Suprapubic skin (tissue), 4 donors: ENCODE measurements at regions not wholly inside any gene's neighbourhood (a gene's known extent, or its start where the extent isn't known, plus 50 kb on each side); places are given as distances from the start of the nearest gene placed in this dataset.

ENCODE experiments used
- DNase-seq, 2 donors: peaks; one replicate each; pipeline ENCODE4 v3.0.0-alpha.2; 2019; ENCODE audit warnings: low spot score in 2 of 2
- H3K27ac ChIP-seq: fragments of 200-600 bp; sonication (generic); one replicate; pipeline ENCODE4 v1.5.1; 2019
- H3K27me3 ChIP-seq: fragments of 200-600 bp; sonication (generic); one replicate; pipeline ENCODE4 v1.5.1; 2019
- H3K36me3 ChIP-seq: fragments of 200-600 bp; sonication (generic); one replicate; pipeline ENCODE4 v1.5.1; 2019
- H3K4me1 ChIP-seq: fragments of 200-600 bp; sonication (generic); one replicate; pipeline ENCODE4 v1.5.1; 2019
- H3K4me3 ChIP-seq: fragments of 200-600 bp; sonication (generic); one replicate; pipeline ENCODE4 v1.5.1; 2019; ENCODE audit warnings: mild to moderate bottlenecking
- H3K9me3 ChIP-seq: fragments of 200-600 bp; sonication (generic); one replicate; pipeline ENCODE4 v1.5.1; 2019
- CTCF ChIP-seq, 2 donors: fragments of 200-600 bp in 1 of 2; fragments of 450-650 bp in 1 of 2; sonication (generic) in 1 of 2; IDR thresholded peaks; one replicate each; pipeline ENCODE4 v1.5.1; 2016 to 2019; ENCODE audit warnings: antibody characterized with exemption in 2 of 2, mild to moderate bottlenecking in 1 of 2, moderate library complexity in 1 of 2
- EP300 ChIP-seq: sonication (generic); formaldehyde crosslinking; IDR thresholded peaks from one replicate; pipeline ENCODE4 v1.6.1; 2017; ENCODE audit warnings: antibody characterized with exemption
- POLR2A ChIP-seq, 2 donors: fragments of 450-650 bp; IDR thresholded peaks; one replicate each; pipeline ENCODE4 v1.6.1; 2017; ENCODE audit warnings: antibody characterized with exemption in 2 of 2, mild to moderate bottlenecking in 2 of 2, moderate library complexity in 2 of 2
- POLR2AphosphoS5 ChIP-seq, 3 donors: sonication (generic); formaldehyde crosslinking; IDR thresholded peaks; one replicate each; pipeline ENCODE4 v1.6.1; 2017; ENCODE audit warnings: antibody characterized with exemption in 3 of 3
- WGBS: methylation state at CpG from one replicate; pipeline ENCODE4 v1.1.5; 2018; 5-methylcytosine and 5-hydroxymethylcytosine counted together

DNA sequence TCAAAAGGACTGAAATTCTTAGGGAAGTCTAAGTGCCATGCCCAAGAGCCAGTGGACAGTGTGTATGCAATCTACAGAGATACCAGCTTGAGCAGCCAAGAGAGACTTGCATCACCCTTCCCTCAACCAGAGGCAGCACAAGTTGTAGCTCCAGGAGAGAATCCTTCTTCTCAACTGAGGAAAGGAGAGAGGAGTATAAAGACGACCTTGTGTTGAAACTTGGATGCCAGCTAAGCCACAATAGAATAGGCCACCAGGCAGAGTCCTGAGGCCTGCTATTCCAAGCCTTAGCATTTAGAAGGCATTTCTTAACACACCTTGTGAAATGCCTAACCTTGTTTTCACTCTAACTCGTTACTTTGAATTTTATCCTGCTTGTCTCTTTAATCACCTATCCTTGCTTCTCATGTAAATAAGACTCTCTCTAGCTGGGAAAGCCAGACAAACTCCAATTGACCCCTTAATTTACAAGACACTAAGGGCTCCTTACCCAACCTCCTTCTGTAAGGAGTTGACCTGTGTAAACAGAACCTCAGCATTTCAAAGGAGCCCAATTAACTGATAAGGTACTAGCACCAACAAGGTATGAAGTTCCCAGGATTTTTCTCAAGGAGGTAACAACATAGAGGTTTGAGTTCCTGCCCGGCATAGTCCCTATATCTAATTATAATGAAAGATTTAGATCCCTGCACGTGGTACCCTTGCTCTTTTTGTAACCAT, 738.8 kb downstream of the AMY1C start:
- Histone ChIP-seq H3K27me3 (no peaks in the 10 kb centered on the region), H3K9me3 (peaks cover 5% of the 10 kb centered on the region), H3K36me3 (no peaks in the 10 kb centered on the region), H3K4me3 (no peak overlapping the region), H3K4me1 (no peaks in the 10 kb centered on the region), H3K27ac (no peak overlapping the region)
- 42% methylated on average over 4 of the region's 4 CpGs for WGBS
- no peak for TF ChIP-seq POLR2AphosphoS5 (IDR thresholded peaks at IDR 0.05)
- TF ChIP-seq POLR2A (IDR thresholded peaks at IDR 0.05), result no peak
- TF ChIP-seq CTCF (IDR thresholded peaks at IDR 0.05), result no peak
- TF ChIP-seq EP300, result no peak
- no peak for DNase-seq

GRCh38 chr1:104526158-104526795, 776.6 kb downstream of the AMY1C start:
- Histone ChIP-seq H3K27ac (no peak overlapping the region), H3K36me3 (no peaks in the 10 kb centered on the region), H3K27me3 (no peaks in the 10 kb centered on the region), H3K4me3 (no peak overlapping the region), H3K9me3 (peaks cover 4% of the 10 kb centered on the region), H3K4me1 (no peaks in the 10 kb centered on the region)
- 61% methylated on average over 2 of the region's 2 CpGs for WGBS
- no peak for DNase-seq
- TF ChIP-seq CTCF (IDR thresholded peaks at IDR 0.05) (no peak), POLR2A (IDR thresholded peaks at IDR 0.05) (no peak), EP300 (no peak), POLR2AphosphoS5 (IDR thresholded peaks at IDR 0.05) (no peak)

GRCh38 chr1:104531990-104532389, 782.3 kb downstream of the AMY1C start:
- Histone ChIP-seq H3K4me1 (no peaks in the 10 kb centered on the region), H3K27me3 (no peaks in the 10 kb centered on the region), H3K36me3 (no peaks in the 10 kb centered on the region), H3K27ac (no peak overlapping the region), H3K4me3 (no peak overlapping the region), H3K9me3 (peaks cover 4% of the 10 kb centered on the region)
- TF ChIP-seq POLR2A (IDR thresholded peaks at IDR 0.05), result no peak
- 81% methylated on average over 2 of the region's 2 CpGs for WGBS
- DNase-seq, result no peak

DNA sequence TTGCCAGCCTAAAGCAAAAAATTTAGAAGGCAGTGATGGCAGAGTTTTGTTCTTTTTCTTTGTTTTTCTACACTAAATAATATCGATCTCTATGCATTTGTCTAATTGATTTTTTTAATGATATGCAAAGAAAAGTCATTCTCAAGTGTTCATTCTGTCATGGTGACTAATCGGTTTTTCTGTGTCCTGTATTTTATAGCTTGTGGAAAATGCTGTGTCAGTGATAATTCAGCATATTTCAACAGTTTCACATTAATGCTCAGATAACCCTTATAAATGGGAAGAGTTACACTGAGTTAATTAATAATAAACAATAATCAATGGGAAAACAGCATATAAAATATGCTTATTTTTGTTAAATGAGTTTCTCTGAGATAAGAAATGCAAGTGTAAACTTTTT, 824.9 kb downstream of the AMY1C start:
- Histone ChIP-seq H3K4me3 (no peak overlapping the region), H3K27me3 (no peaks in the 10 kb centered on the region), H3K9me3 (no peaks in the 10 kb centered on the region), H3K36me3 (no peaks in the 10 kb centered on the region), H3K27ac (no peak overlapping the region), H3K4me1 (no peaks in the 10 kb centered on the region)
- WGBS, result 75% methylated on average over 2 of the region's 2 CpGs
- no peak for DNase-seq
- TF ChIP-seq POLR2AphosphoS5 (IDR thresholded peaks at IDR 0.05) (no peak), EP300 (no peak), CTCF (IDR thresholded peaks at IDR 0.05) (no peak), POLR2A (IDR thresholded peaks at IDR 0.05) (no peak)

DNA sequence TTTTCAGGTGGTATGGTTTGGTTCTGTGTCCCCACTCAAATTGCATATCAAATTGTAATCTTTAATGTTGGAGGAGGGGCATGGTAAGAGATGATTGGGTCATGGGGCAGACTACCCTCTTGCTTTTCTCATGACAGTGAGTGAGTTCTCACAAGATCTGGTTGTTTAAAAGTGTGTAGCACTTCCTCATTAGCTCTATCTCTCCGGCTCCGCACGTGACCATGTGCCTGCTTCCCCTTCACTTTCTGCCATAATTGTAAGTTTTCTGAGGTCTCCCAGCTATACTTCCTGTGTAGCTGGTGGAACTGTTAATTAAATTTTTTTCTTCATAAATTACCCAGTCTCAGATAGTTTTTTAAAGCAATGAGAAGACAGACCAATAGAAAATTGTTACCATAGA, 843.2 kb downstream of the AMY1C start:
- no peak for TF ChIP-seq CTCF (IDR thresholded peaks at IDR 0.05)
- no peaks in the 10 kb centered on the region for H3K9me3 ChIP-seq
- H3K27ac ChIP-seq, result no peak overlapping the region
- no peak overlapping the region for H3K4me3 ChIP-seq
- no peak for DNase-seq
- no peaks in the 10 kb centered on the region for H3K4me1 ChIP-seq
- no peaks in the 10 kb centered on the region for H3K27me3 ChIP-seq
- no peaks in the 10 kb centered on the region for H3K36me3 ChIP-seq
- 82% methylated on average over 3 of the region's 3 CpGs for WGBS
